D721Med (cell line): ENCODE measurements at regions not wholly inside any gene's neighbourhood (a gene's known extent, or its start where the extent isn't known, plus 50 kb on each side); places are given as distances from the start of the nearest gene placed in this dataset.

ENCODE experiments used
- DNase-seq: peaks from one replicate; pipeline ENCODE4 v3.0.0; 2011; ENCODE audit warnings: low spot score; ENCODE audit not compliant: insufficient read length
- FAIRE-seq: peaks from 2 replicates; lab custom pipeline; 2011; peaks lifted over from hg19 to GRCh38; lab: Jason Lieb, UNC
- TF ChIP-seq, protein P1 (sequence below): IDR thresholded peaks from 2 replicates; pipeline ENCODE4 v1.5.1; 2012; ENCODE audit warnings: mild to moderate bottlenecking, control low read depth; ENCODE audit not compliant: insufficient read depth; ENCODE audit errors: missing control alignments

GRCh38 chr9:118156846-118157245 is 452.6 kb downstream of the TLR4 start:
- FAIRE-seq: no peak
- TF ChIP-seq, protein P1, sequence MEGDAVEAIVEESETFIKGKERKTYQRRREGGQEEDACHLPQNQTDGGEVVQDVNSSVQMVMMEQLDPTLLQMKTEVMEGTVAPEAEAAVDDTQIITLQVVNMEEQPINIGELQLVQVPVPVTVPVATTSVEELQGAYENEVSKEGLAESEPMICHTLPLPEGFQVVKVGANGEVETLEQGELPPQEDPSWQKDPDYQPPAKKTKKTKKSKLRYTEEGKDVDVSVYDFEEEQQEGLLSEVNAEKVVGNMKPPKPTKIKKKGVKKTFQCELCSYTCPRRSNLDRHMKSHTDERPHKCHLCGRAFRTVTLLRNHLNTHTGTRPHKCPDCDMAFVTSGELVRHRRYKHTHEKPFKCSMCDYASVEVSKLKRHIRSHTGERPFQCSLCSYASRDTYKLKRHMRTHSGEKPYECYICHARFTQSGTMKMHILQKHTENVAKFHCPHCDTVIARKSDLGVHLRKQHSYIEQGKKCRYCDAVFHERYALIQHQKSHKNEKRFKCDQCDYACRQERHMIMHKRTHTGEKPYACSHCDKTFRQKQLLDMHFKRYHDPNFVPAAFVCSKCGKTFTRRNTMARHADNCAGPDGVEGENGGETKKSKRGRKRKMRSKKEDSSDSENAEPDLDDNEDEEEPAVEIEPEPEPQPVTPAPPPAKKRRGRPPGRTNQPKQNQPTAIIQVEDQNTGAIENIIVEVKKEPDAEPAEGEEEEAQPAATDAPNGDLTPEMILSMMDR: no peak
- no peak for DNase-seq

GRCh38 chr9:118162716-118163115 is 458.5 kb downstream of the TLR4 start:
- FAIRE-seq (no peak), DNase-seq (no peak)
- TF ChIP-seq, protein P1: no peak

DNA sequence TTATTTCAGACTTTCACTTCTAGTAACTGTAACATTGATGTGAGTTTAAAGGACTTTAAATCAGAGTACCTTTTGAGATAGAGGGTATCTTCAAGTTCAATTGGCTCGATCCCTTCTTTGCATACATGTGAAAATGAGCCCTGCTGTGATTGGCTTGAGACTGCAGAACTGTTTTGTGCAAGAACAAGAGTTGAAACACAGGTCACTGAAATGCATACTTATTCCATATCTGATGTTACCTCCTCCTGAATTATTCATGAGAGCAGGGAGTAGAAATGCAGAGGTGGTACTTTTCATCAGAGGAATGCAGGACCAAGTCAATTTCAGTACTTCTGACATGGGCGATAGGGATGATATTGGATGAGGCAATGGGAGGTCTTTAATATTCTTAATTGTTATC is 459.5 kb downstream of the TLR4 start:
- TF ChIP-seq, protein P1: no peak
- FAIRE-seq (no peak), DNase-seq (no peak)

DNA sequence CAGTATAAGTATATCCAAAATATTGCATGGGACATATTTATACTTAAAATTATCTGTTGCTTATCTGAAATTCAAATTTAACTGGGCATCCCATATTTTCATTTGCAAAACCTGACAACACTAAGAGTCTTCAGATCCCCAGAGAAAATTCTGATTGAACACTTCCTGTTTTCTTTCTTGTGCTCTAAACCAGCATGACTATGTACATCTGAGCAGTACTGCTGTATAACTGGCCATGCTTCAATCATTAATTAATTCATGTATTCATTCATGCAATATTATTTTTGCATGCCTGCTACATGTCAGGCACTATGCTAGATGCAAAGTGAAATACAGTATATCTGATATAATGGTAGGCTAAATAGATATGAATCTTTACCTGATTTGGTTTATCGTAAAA is 461.2 kb downstream of the TLR4 start:
- no peak for FAIRE-seq
- TF ChIP-seq, protein P1: no peak
- no peak for DNase-seq

DNA sequence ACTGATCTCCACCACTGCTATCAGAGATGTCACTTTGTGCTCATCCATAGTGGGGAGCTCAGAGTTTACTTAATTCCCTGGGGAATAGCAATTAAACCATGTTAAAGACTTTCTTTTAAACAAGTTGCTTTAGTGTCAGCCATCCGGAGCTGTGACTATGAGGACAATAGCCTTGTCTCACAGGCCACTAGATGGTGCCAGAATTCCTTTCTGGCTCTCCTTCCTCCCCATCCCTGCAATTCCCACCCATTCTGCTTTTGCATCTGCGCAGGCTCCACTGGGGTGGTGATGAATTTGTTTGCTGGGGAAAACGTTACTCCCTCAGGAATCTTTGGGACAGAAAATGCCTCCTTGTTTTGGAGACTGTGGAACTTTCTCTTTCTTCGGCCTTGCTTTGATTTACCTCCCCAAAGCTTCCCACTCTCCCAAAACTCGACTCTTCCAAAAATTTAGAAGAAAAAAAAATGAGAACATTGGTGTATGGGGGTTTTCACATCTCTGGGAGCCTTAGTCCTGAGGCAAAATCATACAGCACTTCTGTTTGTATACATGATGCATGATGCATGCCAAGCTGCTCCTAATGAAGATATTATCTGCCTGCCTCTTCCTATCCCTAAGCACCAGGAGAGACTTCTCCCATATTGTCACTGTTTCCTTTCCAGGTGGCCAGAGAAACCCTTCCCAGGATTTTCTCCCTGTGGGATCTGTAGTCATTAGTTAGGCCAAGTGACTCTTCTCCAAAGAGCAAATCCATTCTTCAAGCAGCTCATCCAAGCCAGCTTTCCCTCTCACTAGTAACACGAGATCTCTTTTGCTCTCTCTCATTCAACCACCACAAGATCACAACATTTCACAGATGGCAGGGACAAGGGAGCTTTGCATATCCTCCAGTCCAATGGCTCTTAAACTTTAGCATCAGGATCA is 466.1 kb downstream of the TLR4 start:
- TF ChIP-seq, protein P1: peak; percentile 78
- FAIRE-seq (peak; percentile 61), DNase-seq (no peak)

DNA sequence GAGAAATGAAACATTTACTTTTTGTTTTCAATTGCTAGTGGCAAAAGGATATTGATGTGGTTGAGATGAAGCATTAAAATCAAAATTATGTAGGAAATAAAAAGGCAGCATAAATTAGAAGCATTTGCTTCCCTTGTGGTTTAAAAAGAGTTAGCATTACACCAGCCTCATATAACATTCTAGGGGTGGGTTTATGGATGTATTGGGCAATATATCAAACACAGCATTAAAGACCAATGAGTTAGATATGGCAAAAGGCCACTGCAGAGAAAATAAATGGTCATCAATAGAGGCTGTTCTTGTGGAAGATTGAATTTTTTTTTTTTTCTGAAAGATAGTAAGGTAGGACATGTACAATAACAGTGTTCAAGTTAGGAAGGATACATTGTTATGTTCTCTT is 473.0 kb downstream of the TLR4 start:
- TF ChIP-seq, protein P1: no peak
- FAIRE-seq (no peak), DNase-seq (no peak)

- TF ChIP-seq, protein P1: no peak
- no peak for FAIRE-seq
- no peak for DNase-seq
These were observed 479.4 kb downstream of the TLR4 start for GRCh38 chr9:118183576-118183975.
